GM19463 (cell line): ENCODE measurements at regions not wholly inside any gene's neighbourhood (a gene's known extent, or its start where the extent isn't known, plus 50 kb on each side); places are given as distances from the start of the nearest gene placed in this dataset.
A peak's percentile ranks its signal among the peaks of the same experiment; 100 is the strongest.
"Not testable (repeated sequence)": the region's sequence is repeated elsewhere in the genome, so short reads cannot be mapped to it uniquely, and the experiment has no call there.

Experiments
- ATAC-seq: cut with Tn5 transposase; IDR thresholded peaks from one replicate; pipeline ENCODE4 v1.9.1; 2021; ENCODE audit warnings: mild to moderate bottlenecking, moderate library complexity; ENCODE audit not compliant: unreplicated experiment

DNA sequence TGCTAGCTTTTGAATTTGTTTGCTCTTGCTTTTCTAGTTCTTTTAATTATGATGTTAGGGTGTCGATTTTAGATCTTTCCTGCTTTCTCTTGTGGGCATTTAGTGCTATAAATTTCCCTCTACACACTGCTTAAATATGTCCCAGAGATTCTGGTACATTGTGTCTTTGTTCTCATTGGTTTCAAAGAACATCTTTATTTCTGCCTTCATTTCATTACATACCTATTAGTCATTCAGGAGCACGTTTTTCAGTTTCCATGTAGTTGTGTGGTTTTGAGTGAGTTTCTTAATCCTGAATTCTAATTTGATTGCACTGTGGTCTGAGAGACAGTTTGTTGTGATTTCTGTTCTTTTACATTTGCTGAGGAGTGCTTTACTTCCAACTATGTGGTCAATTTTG lies 51.2 kb upstream of the MB21D2 start:
- ATAC-seq: not testable (repeated sequence)

- ATAC-seq: no peak
These were observed 63.0 kb upstream of the MB21D2 start for GRCh38 chr3:192980632-192981031.

GRCh38 chr3:192986379-192986778 lies 68.7 kb upstream of the MB21D2 start:
- ATAC-seq: no peak

- ATAC-seq: no peak
These were observed 73.7 kb upstream of the MB21D2 start for GRCh38 chr3:192991356-192991755.

- ATAC-seq: no peak
These were observed 74.7 kb upstream of the MB21D2 start for GRCh38 chr3:192992361-192992760.

GRCh38 chr3:192993411-192993810 lies 75.8 kb upstream of the MB21D2 start:
- peak; percentile 62 for ATAC-seq

DNA sequence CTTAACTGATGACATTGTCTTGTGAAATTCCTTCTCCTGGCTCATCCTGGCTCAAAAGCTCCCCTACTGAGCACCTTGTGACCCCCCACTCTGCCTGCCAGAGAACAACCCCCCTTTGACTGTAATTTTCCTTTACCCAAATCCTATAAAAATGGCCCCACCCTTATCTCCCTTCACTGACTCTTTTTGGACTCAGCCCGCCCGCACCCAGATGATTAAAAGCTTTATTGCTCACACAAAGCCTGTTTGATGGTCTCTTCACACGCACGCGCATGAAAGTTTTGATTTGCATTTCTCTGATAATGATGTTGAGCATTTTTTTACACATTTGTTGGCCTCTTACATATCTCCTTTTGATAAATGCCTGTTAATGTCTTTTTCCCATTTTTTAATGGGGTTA lies 83.5 kb upstream of the MB21D2 start:
- not testable (repeated sequence) for ATAC-seq

DNA sequence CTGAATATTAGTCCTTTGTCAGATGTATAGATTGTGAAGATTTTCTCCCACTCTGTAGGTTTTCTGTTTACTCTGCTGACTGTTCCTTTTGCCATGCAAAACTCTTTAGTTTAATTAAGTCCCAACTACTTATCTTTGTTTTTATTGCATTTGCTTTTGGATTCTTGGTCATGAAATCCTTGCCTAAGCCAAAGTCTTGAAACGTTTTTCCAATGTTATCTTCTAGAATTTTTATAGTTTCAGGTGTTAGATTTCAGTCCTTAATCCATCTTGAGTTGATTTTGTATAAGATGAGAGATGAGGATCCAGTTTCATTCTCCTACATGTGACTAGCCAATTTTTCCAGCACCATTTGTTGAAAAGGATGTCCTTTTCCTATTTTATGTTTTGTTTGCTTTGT lies 86.0 kb upstream of the MB21D2 start:
- not testable (repeated sequence) for ATAC-seq

DNA sequence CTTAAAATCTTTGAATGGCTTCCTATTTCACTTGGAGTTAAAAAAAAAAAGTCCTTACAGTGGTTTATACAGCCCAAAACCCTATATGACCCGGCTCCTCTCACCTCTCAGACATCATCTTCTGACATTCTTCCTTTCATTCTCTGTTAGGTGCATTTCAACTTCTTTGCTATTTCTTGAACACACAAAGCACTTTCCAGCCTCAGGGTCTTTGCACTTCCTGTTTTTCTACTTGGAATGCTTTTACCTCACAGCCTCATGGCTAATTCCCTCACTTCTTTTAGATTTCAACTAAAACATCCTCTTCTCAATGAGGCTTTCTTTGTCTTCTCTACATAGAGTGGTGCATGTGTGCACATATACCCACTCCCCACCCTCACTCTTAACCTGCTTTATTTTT lies 91.0 kb upstream of the MB21D2 start:
- no peak for ATAC-seq

DNA sequence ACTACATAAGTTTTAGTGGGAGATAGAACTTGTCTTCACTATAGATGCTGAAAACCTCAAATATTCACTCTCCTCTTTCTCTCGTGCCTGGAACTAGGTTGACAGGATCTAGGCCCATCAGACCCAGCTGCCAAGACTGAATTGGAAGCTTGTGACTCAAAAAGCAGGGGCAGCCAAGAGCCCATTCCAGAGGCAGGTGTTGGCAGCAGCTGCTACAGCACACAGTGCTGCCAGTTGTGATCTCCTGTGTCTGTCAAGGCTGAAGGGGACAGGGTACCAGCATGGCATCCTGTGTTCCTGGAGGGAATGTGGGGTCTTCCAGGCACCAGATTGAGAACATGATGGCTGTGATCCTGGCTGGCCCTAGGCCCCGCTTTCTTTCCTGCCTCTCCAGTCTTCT lies 92.5 kb upstream of the MB21D2 start:
- ATAC-seq: no peak

DNA sequence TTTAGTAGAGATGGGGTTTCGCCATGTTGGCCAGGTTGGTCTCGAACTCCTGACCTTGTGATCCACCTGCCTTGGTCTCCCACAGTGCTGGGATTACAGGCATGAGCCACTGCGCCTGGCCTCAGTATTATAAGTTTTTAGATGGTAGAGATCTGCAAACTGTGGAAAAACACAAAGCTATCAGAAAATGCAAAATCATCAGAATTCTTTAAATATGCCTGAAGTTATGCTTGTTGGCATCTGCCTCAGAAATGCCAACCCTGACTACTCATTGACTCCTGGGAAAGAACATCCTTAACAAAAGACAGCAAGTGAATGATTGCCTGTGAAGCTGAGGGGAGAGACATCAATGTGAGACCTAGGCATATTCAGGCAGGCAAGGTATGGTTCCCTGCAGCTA lies 94.3 kb upstream of the MB21D2 start:
- ATAC-seq: no peak

GRCh38 chr3:193014902-193015301 lies 97.2 kb upstream of the MB21D2 start:
- no peak for ATAC-seq

- ATAC-seq: no peak
These were observed 98.8 kb upstream of the MB21D2 start for GRCh38 chr3:193016437-193016901.

DNA sequence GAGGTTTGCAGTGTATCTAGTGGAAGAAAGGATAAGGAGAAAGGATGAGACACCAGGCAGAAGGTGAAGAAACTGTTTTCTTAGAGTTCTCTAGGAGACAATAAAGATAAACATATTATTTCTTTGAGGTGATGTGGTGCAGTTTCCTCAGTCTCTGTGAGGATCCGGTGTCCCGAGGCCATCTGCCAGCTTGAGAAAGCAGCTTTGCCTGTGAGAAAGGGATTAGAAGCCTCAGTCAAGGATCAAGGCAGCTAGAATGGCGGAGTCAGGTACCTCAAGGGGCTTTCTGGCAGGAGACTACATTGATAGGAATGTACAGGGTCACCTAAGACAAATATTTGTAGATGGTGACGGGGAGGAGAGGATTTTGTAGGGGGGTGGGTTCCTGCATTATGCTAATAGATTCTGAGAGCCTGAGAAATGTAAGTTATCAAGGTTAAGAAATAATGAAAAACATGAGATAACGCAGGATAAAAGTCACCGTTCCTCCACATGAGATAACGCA lies 103.9 kb upstream of the MB21D2 start:
- no peak for ATAC-seq

DNA sequence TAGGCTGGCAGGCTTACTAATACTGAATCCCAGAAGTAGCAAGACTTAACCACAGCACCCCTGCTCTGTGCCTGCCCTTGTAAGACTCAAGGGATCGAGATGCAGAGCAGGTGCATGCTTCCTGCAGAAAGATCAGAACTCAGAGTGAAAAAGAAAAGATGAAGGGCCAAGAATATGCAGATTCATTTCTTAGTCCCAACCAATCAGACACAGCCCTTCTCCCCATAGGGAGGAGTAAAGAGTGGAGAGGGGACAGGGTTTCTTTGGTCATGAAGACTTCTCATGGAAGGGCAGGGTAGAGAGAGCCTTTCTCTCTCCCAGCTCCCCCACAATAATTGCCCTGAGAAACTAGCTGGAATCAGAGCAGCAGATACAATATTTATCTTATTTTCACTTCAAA lies 105.6 kb upstream of the MB21D2 start:
- no peak for ATAC-seq

DNA sequence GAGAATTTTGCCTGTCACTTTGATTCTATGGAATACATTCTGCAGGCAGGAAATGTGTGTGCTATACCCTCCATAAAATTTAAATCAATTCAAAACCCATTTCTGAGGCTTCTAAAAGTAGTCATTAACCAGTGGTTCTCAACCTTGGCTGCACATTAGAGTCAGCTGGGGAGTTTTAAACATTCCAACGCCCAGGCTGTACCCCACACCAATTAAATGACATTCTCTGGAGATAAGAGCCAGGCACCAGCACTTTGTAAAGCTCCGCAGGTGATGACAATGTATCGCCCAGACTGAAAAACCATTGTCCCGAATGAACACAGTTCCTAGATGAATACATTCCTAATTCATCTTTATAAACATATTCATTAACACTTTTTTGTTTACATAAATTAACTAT lies 110.6 kb upstream of the MB21D2 start:
- no peak for ATAC-seq

DNA sequence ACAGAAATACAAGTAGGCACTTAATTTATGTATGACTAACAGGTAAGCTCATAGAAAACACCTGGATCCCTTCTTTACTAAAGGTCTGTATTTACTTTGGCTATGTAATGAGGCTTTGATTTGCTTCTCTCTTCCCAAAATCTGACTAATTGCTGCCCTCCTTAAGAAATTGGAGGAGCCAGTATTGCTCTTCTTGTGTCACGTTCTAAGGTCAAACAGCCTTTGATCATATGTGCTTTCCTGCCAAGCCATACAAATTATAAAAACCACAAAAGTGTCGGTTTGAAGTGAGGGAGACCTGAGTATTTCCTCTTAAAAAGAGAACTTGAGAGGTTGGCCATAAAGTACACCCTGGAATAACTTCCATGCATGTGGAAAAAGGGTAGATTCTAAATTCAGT lies 112.1 kb upstream of the MB21D2 start:
- no peak for ATAC-seq

- no peak for ATAC-seq
These were observed 112.6 kb upstream of the MB21D2 start for GRCh38 chr3:193030276-193030675.

DNA sequence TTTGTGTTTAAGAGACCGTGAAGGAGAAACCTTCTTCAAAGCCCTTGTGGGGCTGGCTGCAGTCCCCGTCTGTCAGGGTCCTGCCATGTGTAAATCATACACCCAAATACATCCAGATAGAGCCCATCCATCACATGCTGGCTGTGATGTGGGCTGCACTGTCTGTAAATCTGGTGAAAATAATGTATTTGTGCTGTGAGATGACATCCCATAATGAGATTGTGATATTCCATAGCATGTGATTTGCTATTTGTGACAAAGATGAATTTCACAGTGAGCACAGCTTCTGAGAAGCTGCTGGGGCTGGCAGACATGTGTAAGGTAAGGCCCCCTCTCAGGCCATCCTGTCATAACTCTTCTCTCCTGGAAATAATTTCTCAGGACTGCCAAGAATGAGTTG lies 114.3 kb upstream of the MB21D2 start:
- no peak for ATAC-seq

GRCh38 chr3:193033226-193033780 lies 115.6 kb upstream of the MB21D2 start:
- ATAC-seq: no peak

GRCh38 chr3:193037828-193038227 lies 120.2 kb upstream of the MB21D2 start:
- not testable (repeated sequence) for ATAC-seq

GRCh38 chr3:193039058-193039457 lies 121.4 kb upstream of the MB21D2 start:
- ATAC-seq: no peak
